Stomach (tissue), 8 donors: ENCODE measurements at regions not wholly inside any gene's neighbourhood (a gene's known extent, or its start where the extent isn't known, plus 50 kb on each side); places are given as distances from the start of the nearest gene placed in this dataset.
"Not testable (repeated sequence)": the region's sequence is repeated elsewhere in the genome, so short reads cannot be mapped to it uniquely, and the experiment has no call there.

Experiments used
- DNase-seq, 2 donors: peaks; one replicate each; pipeline versions ENCODE4 v3.0.0 to v3.0.0-alpha.2; 2013 to 2019
- H3K27ac ChIP-seq, 5 donors: fragments of 200-600 bp in 4 of 5; sonication (generic) in 4 of 5; one replicate each; pipeline ENCODE4 v1.5.1; 2013 to 2019; ENCODE audit warnings: mild to moderate bottlenecking in 1 of 5, moderate library complexity in 1 of 5
- H3K27me3 ChIP-seq, 3 donors: fragments of 200-600 bp; sonication (generic); one replicate each; pipeline ENCODE4 v1.5.1; 2017 to 2019; ENCODE audit warnings: mixed run types in 1 of 3
- H3K36me3 ChIP-seq, 4 donors: fragments of 200-600 bp; sonication (generic); 1 replicate in 3 of 4; 2 replicates in 1 of 4; pipeline ENCODE4 v1.5.1; 2016 to 2019
- H3K4me1 ChIP-seq, 4 donors: fragments of 200-600 bp; sonication (generic); one replicate each; pipeline ENCODE4 v1.5.1; 2016 to 2019
- H3K4me3 ChIP-seq, 4 donors: fragments of 200-600 bp; sonication (generic) in 3 of 4; one replicate each; pipeline ENCODE4 v1.5.1; 2016 to 2019; ENCODE audit warnings: mild to moderate bottlenecking in 1 of 4
- H3K9me3 ChIP-seq, 4 donors: fragments of 200-600 bp; sonication (generic); one replicate each; pipeline ENCODE4 v1.5.1; 2016 to 2019
- EP300 ChIP-seq: sonication (generic); formaldehyde crosslinking; IDR thresholded peaks from one replicate; pipeline ENCODE4 v1.6.1; 2017; ENCODE audit warnings: antibody characterized with exemption
- POLR2A ChIP-seq, 4 donors: fragments of 450-650 bp; IDR thresholded peaks; one replicate each; pipeline ENCODE4 v1.6.1; 2016; ENCODE audit warnings: antibody characterized with exemption in 4 of 4, control low read depth in 2 of 4, mild to moderate bottlenecking in 1 of 4, moderate library complexity in 1 of 4
- POLR2AphosphoS5 ChIP-seq, 3 donors: sonication (generic); formaldehyde crosslinking; IDR thresholded peaks; one replicate each; pipeline ENCODE4 v1.6.1; 2016; ENCODE audit warnings: antibody characterized with exemption in 3 of 3
- WGBS, 5 donors: extraction: QIAGEN DNeasy Blood & Tissue Kit in 3 of 5; methylation state at CpG; one replicate each; pipeline versions ENCODE4 v1.1.5 to v1.1.7; 2013 to 2018; 5-methylcytosine and 5-hydroxymethylcytosine counted together
- intact Hi-C: fragments of 100-400 bp; cut with DNase I; formaldehyde crosslinking; loops from one replicate; pipeline ENCODE4 v1.15.1; 2023; ENCODE audit warnings: low total_unique reads
- small RNA-seq, 4 donors: library from RNA; depleted of rRNA; stranded (forward); fragments of <200 nt; gene quantifications; one replicate each; pipeline ENCODE3, GENCODE V24; 2016
- TF ChIP-seq, protein P1 (sequence below), 7 experiments: fragments of 450-650 bp in 4 of 7; fragments of 200-600 bp in 3 of 7; sonication (generic) in 3 of 7; IDR thresholded peaks; one replicate each; pipeline ENCODE4 v1.5.1; 2016 to 2019; ENCODE audit warnings: antibody characterized with exemption in 7 of 7, control low read depth in 2 of 7, mild to moderate bottlenecking in 1 of 7
- donor health status: healthy with polysubstance abuse.
- donor health status: Bipolar disorder and iron deficiency.
- donor health status: healthy.

GRCh38 chr11:67731583-67731982, 57.2 kb upstream of the ALDH3B2 start:
- peak overlapping the region in 3 of 4 donors; percentile 13 to 34 (median 25) for H3K4me3 ChIP-seq
- H3K4me1 ChIP-seq: peaks cover 0 to 17% (median 5%) of the 10 kb centered on the region in 4 donors
- intact Hi-C loops: no loop called here
- no peak for DNase-seq
- WGBS, 5 donors: 19 to 37% (median 33%) methylated on average over 8 to 14 of the region's 14 CpGs
- peaks cover 0 to 17% (median 6%) of the 10 kb centered on the region in 3 donors for H3K27me3 ChIP-seq
- H3K9me3 ChIP-seq: no peaks in the 10 kb centered on the region
- no peak overlapping the region for H3K27ac ChIP-seq
- TF ChIP-seq EP300 (no peak), POLR2AphosphoS5 (IDR thresholded peaks at IDR 0.05) (no peak), POLR2A (IDR thresholded peaks at IDR 0.05) (no peak)
- TF ChIP-seq, protein P1, sequence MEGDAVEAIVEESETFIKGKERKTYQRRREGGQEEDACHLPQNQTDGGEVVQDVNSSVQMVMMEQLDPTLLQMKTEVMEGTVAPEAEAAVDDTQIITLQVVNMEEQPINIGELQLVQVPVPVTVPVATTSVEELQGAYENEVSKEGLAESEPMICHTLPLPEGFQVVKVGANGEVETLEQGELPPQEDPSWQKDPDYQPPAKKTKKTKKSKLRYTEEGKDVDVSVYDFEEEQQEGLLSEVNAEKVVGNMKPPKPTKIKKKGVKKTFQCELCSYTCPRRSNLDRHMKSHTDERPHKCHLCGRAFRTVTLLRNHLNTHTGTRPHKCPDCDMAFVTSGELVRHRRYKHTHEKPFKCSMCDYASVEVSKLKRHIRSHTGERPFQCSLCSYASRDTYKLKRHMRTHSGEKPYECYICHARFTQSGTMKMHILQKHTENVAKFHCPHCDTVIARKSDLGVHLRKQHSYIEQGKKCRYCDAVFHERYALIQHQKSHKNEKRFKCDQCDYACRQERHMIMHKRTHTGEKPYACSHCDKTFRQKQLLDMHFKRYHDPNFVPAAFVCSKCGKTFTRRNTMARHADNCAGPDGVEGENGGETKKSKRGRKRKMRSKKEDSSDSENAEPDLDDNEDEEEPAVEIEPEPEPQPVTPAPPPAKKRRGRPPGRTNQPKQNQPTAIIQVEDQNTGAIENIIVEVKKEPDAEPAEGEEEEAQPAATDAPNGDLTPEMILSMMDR (IDR thresholded peaks at IDR 0.05): no peak
- H3K36me3 ChIP-seq: no peaks in the 10 kb centered on the region

DNA sequence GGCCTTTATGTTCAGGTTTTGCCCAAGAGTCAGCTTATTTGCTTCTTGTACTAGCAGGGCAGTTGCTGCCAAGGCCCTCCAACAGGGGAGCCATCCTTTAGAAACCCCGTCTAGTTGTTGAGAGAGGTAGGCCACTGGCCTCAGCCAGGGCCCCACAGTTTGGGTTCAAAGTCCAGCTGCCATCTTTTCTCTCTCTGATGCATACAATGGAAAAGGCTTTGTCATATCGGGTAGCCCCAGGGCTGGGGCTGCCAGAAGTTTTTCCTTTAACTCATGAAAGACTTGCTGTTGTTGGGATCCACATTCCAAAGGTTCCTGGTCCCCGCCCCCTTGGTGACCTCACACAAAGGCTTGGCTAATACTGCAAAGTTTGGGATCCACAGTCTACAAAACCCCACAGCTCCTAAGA, 53.7 kb upstream of the ALDH3B2 start:
- Histone ChIP-seq H3K27me3 (peaks cover 0 to 17% (median 6%) of the 10 kb centered on the region in 3 donors), H3K4me1 (peaks cover 0 to 17% (median 5%) of the 10 kb centered on the region in 4 donors)
- H3K9me3 ChIP-seq, H3K4me3 ChIP-seq, intact Hi-C loops, H3K36me3 ChIP-seq, H3K27ac ChIP-seq: not testable (repeated sequence)
- peak; percentile 32 to 58 for DNase-seq
- WGBS, 5 donors: 26 to 67% (median 31%) methylated on average over 3 of the region's 3 CpGs

DNA sequence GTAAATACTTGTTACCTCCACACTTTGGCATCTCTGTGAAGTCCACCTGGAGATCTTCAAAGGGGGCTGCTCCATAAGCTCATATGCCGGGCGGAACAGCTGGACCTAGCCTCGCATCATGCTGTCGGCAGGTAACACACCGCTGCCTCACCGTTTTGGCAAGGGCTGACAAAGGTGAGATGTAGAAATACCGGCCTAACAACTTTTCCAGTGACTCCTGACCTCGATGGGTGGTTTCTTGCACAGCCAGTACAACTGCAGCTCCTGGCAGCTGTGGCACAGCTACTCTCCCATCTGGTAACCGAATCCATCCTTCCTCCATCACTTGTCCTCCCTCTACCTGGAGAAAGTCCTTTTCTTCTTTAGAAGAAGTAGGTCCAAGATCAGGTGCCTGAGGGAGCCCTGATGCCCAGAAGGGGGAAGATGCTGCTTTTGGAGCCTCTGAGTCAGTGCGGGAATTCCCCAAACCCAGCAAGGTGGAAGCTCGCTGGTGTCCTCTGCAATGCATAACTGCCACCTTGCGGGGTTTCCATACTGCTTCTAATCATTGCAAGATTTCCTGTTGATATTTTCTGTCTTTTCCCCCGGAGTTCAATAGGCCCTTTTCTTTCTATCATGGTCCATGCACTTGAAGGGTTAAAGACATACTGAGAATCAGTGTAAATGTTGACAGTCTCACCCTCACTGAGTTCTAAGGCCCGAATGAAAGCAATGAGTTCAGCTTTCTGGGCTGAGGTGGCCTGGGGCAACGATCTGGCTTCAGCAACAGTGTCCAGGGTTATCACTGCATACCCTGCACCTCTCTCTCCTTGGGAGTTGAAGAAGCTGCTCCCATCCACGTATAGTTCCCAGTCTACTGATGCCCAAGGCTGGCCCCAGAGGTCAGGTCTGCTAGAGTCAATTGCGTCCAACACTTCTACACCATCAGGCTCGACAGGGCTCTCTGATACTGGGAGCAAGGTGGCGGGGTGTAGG, 52.9 kb upstream of the ALDH3B2 start:
- H3K4me3 ChIP-seq, H3K27me3 ChIP-seq, intact Hi-C loops, H3K36me3 ChIP-seq, H3K27ac ChIP-seq, H3K9me3 ChIP-seq: not testable (repeated sequence)
- 46 to 60% (median 53%) methylated on average over 17 to 19 of the region's 19 CpGs for WGBS, 5 donors
- peaks cover 0 to 17% (median 5%) of the 10 kb centered on the region in 4 donors for H3K4me1 ChIP-seq
- peak in 1 of 2 donors; percentile 41 for DNase-seq

Small RNA genes lying in the stretch of these regions (small RNA-seq; reads per million reads assigned to genes)
- gene AP003385.4: 0 reads per million in 4 donors
- gene AP003716.2: 0 reads per million in 4 donors
- gene RNU6-46P: 0 reads per million in 4 donors
